NB4 (cell line): ENCODE measurements at regions not wholly inside any gene's neighbourhood (a gene's known extent, or its start where the extent isn't known, plus 50 kb on each side); places are given as distances from the start of the nearest gene placed in this dataset.

ENCODE experiments used
- DNase-seq: peaks from one replicate; pipeline ENCODE4 v3.0.0; 2010; ENCODE audit warnings: low read depth
- H3K4me3 ChIP-seq: one replicate; pipeline ENCODE4 v1.5.1; 2011; ENCODE audit warnings: mild to moderate bottlenecking, low read depth, low read length, moderate library complexity
- MAX ChIP-seq: IDR thresholded peaks from 2 replicates; pipeline ENCODE4 v1.6.1; 2011; ENCODE audit warnings: low read depth, low read length
- MYC ChIP-seq: IDR thresholded peaks from 2 replicates; pipeline ENCODE4 v1.6.1; 2011; ENCODE audit warnings: low read depth, low read length
- POLR2A ChIP-seq: IDR thresholded peaks from 2 replicates; pipeline ENCODE4 v1.6.1; 2011; ENCODE audit warnings: mild to moderate bottlenecking; ENCODE audit not compliant: insufficient read length; ENCODE audit errors: extremely low read depth
- TF ChIP-seq, protein P1 (sequence below): IDR thresholded peaks from one replicate; pipeline ENCODE4 v1.5.1; 2012; ENCODE audit warnings: low read depth, low read length

GRCh38 chr10:57846307-57847065, 421.2 kb downstream of the IPMK start:
- DNase-seq, result no peak
- H3K4me3 ChIP-seq, result no peak overlapping the region
- TF ChIP-seq, protein P1, sequence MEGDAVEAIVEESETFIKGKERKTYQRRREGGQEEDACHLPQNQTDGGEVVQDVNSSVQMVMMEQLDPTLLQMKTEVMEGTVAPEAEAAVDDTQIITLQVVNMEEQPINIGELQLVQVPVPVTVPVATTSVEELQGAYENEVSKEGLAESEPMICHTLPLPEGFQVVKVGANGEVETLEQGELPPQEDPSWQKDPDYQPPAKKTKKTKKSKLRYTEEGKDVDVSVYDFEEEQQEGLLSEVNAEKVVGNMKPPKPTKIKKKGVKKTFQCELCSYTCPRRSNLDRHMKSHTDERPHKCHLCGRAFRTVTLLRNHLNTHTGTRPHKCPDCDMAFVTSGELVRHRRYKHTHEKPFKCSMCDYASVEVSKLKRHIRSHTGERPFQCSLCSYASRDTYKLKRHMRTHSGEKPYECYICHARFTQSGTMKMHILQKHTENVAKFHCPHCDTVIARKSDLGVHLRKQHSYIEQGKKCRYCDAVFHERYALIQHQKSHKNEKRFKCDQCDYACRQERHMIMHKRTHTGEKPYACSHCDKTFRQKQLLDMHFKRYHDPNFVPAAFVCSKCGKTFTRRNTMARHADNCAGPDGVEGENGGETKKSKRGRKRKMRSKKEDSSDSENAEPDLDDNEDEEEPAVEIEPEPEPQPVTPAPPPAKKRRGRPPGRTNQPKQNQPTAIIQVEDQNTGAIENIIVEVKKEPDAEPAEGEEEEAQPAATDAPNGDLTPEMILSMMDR, result no peak
- TF ChIP-seq POLR2A (no peak), MYC (no peak), MAX (no peak)

GRCh38 chr10:57844387-57844998, 423.2 kb downstream of the IPMK start:
- H3K4me3 ChIP-seq, result no peak overlapping the region
- no peak for DNase-seq
- TF ChIP-seq MAX (no peak), MYC (no peak), POLR2A (no peak)
- TF ChIP-seq, protein P1, result no peak

DNA sequence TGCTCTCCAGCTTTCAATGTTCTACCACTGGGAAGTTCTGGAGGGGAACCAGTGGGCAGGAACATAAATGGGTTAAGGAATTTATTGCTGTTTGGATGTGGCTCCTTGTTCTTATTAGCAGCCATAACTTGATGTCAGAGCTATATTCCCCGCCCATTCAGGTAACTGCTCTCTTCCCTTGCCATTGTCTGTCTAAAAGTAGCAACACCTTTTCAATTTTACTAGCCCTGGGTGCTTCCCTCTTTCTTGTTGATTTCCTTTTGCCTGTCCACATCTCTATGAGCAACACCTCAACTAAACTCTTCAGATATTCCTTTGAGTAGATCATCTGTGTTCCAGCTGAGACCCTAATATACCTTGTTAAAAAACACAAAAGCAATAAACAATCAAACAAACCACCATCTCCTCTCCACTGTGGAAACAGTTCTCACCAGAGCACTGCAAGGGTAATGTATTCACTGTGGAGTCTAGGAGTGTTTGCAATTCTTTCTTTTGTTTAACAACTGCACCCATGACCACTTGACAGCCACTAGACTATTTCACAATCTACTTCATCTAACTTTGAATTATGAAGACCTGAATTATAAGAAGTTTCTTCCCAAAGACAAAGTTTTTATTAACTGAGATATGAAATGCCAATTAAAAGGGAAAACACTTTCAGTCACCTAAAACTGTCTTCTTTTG, 436.7 kb downstream of the IPMK start:
- TF ChIP-seq MYC (no peak), POLR2A (no peak), MAX (no peak)
- TF ChIP-seq, protein P1, result no peak
- DNase-seq, result no peak
- no peak overlapping the region for H3K4me3 ChIP-seq

- TF ChIP-seq POLR2A, result no peak
- TF ChIP-seq MYC, result no peak
- TF ChIP-seq, protein P1, result no peak
- no peak for TF ChIP-seq MAX
- no peak for DNase-seq
- no peak overlapping the region for H3K4me3 ChIP-seq
Observed at GRCh38 chr10:57825015-57825414, 442.7 kb downstream of the IPMK start.

DNA sequence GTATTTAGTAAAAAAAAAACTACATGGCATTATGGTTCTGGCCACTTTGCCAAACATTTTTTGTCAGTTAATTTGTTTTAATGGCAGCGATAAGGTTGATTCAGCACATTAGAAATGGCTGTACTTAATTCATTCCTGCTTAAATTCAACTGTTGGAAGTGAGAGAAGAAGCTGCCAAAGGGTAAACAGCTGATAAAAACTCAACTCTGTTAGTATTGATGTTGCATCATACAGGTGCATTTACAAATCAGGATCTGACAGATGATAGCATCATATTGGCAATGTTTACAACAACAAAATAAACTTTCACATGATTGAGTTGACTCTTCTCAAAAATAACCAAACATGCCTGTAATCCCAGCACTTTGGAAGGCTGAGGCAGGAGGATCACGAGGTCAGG, 444.3 kb downstream of the IPMK start:
- no peak for DNase-seq
- H3K4me3 ChIP-seq, result no peak overlapping the region
- TF ChIP-seq POLR2A (no peak), MYC (no peak)

DNA sequence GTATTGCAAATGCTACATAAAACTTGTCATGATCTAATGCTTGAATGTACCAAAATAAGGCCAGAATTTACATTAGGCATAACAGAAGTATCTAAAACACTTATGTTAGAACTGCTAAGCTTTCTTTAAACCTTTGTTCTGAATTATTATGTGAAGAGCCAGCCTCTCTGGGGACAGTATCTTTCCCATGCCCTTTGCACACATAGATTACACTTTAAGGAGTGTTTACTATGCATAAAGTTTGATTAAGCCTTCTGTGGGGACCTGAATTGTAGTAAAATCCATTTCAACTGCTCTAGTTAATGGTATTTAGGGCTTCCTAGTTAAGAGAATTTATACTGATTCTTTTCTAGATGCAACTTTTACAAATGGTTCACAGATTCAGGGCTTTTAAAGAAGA, 444.7 kb downstream of the IPMK start:
- TF ChIP-seq POLR2A (no peak), MYC (no peak), MAX (no peak)
- TF ChIP-seq, protein P1, result no peak
- no peak for DNase-seq
- H3K4me3 ChIP-seq, result no peak overlapping the region
